ENCODE measurements at regions not wholly inside any gene's neighbourhood (a gene's known extent, or its start where the extent isn't known, plus 50 kb on each side); places are given as distances from the start of the nearest gene placed in this dataset.

DNA sequence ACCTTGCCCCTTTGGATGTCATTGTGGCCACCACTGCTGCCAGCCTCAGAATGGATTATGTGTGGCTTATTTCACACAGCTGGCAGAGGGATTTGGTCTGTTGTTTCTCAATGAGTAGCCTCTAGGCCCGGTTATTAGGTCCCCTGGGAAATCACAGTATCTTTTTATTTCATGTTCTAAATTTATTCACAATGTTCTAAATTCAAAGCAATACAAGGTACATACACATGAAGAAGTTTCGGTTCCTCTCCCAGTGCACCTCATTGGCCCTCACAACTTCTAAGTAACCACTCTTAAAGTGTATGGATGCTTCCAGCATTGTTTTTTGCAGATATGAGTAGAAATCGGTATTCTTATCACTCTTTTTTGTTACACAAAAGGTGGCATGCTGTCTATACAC is 262.7 kb downstream of the RCHY1 start:
- Histone ChIP-seq H3K27me3 (ENCODE audit: control insufficient read depth, extremely low read depth, insufficient read depth, low read length) (no peaks in the 10 kb centered on the region), H3K9me1 (ENCODE audit: control insufficient read depth, extremely low read depth, insufficient read depth, low read length) (no peaks in the 10 kb centered on the region), H3K79me2 (ENCODE audit: control insufficient read depth, insufficient read depth, low read length) (no peaks in the 10 kb centered on the region), H3K27ac (ENCODE audit: control insufficient read depth, insufficient read depth, low read length) (no peak overlapping the region), H2AFZ (ENCODE audit: control insufficient read depth, low read length) (no peak overlapping the region), H3K4me1 (ENCODE audit: control insufficient read depth, extremely low read depth, insufficient read depth, low read length) (no peaks in the 10 kb centered on the region), H3K36me3 (ENCODE audit: control insufficient read depth in 2 of 2, extremely low read depth in 1 of 2, insufficient read depth in 2 of 2, low read length in 2 of 2) (no peaks in the 10 kb centered on the region), H3K4me3 (ENCODE audit: control insufficient read depth in 2 of 3, extremely low read depth in 1 of 3, insufficient read depth in 2 of 3, low read depth in 1 of 3, low read length in 3 of 3) (no peak overlapping the region), H3K9me3 (ENCODE audit: control insufficient read depth, low read depth, low read length) (no peaks in the 10 kb centered on the region), H3K9ac (ENCODE audit: control insufficient read depth, extremely low read depth, insufficient read depth, low read length) (no peak overlapping the region), H3K4me2 (ENCODE audit: control insufficient read depth, extremely low read depth, insufficient read depth, low read depth, low read length) (no peak overlapping the region), H4K20me1 (ENCODE audit: control insufficient read depth, extremely low read depth, insufficient read depth, low read length) (no peaks in the 10 kb centered on the region)
- DNase-seq (ENCODE audit: low read depth, low spot score) (no peak), FAIRE-seq (no peak)
- no peak for TF ChIP-seq EZH2 (IDR thresholded peaks at IDR 0.05; ENCODE audit: low read length)
- TF ChIP-seq, protein P1, sequence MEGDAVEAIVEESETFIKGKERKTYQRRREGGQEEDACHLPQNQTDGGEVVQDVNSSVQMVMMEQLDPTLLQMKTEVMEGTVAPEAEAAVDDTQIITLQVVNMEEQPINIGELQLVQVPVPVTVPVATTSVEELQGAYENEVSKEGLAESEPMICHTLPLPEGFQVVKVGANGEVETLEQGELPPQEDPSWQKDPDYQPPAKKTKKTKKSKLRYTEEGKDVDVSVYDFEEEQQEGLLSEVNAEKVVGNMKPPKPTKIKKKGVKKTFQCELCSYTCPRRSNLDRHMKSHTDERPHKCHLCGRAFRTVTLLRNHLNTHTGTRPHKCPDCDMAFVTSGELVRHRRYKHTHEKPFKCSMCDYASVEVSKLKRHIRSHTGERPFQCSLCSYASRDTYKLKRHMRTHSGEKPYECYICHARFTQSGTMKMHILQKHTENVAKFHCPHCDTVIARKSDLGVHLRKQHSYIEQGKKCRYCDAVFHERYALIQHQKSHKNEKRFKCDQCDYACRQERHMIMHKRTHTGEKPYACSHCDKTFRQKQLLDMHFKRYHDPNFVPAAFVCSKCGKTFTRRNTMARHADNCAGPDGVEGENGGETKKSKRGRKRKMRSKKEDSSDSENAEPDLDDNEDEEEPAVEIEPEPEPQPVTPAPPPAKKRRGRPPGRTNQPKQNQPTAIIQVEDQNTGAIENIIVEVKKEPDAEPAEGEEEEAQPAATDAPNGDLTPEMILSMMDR (optimal IDR thresholded peaks at IDR 0.05 in 1 of 3, IDR thresholded peaks at IDR 0.05 in 1 of 3, conservative IDR thresholded peaks at IDR 0.05 in 1 of 3; ENCODE audit: extremely low read depth in 1 of 3, insufficient read depth in 2 of 3, low read length in 3 of 3), result no peak
- dilution Hi-C loops (cut with MboI; ENCODE audit: extremely low pct_ligation_motif_present, low sequenced_read_pairs), result no loop called here

DNA sequence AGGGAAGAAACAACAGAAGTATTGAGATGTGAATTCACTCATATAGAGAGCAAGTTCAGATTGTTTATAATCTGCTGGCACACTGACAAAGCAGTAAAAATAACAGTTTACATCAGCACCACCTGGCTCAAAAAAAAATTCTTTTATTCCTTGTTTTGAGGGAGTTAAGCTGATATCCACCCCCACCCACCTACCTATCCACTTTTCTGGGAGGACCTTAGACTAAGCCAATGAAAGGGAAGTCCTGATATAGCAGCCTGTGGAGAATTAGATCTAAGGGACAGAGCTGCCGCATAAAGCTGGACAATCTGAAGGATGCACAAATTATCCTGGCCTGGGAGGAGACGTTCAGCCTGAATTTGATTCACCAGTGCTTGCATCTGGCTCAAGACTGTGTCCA is 264.5 kb downstream of the RCHY1 start:
- Histone ChIP-seq H3K27ac (ENCODE audit: control insufficient read depth, insufficient read depth, low read length) (no peak overlapping the region), H3K36me3 (ENCODE audit: control insufficient read depth in 2 of 2, extremely low read depth in 1 of 2, insufficient read depth in 2 of 2, low read length in 2 of 2) (no peaks in the 10 kb centered on the region), H3K79me2 (ENCODE audit: control insufficient read depth, insufficient read depth, low read length) (no peaks in the 10 kb centered on the region), H3K9me3 (ENCODE audit: control insufficient read depth, low read depth, low read length) (no peaks in the 10 kb centered on the region), H3K4me2 (ENCODE audit: control insufficient read depth, extremely low read depth, insufficient read depth, low read depth, low read length) (no peak overlapping the region), H3K9me1 (ENCODE audit: control insufficient read depth, extremely low read depth, insufficient read depth, low read length) (no peaks in the 10 kb centered on the region), H4K20me1 (ENCODE audit: control insufficient read depth, extremely low read depth, insufficient read depth, low read length) (no peaks in the 10 kb centered on the region), H3K27me3 (ENCODE audit: control insufficient read depth, extremely low read depth, insufficient read depth, low read length) (no peaks in the 10 kb centered on the region), H3K4me3 (ENCODE audit: control insufficient read depth in 2 of 3, extremely low read depth in 1 of 3, insufficient read depth in 2 of 3, low read depth in 1 of 3, low read length in 3 of 3) (no peak overlapping the region), H2AFZ (ENCODE audit: control insufficient read depth, low read length) (no peak overlapping the region), H3K9ac (ENCODE audit: control insufficient read depth, extremely low read depth, insufficient read depth, low read length) (no peak overlapping the region), H3K4me1 (ENCODE audit: control insufficient read depth, extremely low read depth, insufficient read depth, low read length) (no peaks in the 10 kb centered on the region)
- DNase-seq (ENCODE audit: low read depth, low spot score), result no peak
- TF ChIP-seq, protein P1 (optimal IDR thresholded peaks at IDR 0.05 in 1 of 3, IDR thresholded peaks at IDR 0.05 in 1 of 3, conservative IDR thresholded peaks at IDR 0.05 in 1 of 3; ENCODE audit: extremely low read depth in 1 of 3, insufficient read depth in 2 of 3, low read length in 3 of 3), result no peak
- no peak for TF ChIP-seq EZH2 (IDR thresholded peaks at IDR 0.05; ENCODE audit: low read length)
- no peak for FAIRE-seq
- dilution Hi-C loops (cut with MboI; ENCODE audit: extremely low pct_ligation_motif_present, low sequenced_read_pairs), result no loop called here

All from keratinocyte (primary cell).